ENCODE measurements at regions not wholly inside any gene's neighbourhood (a gene's known extent, or its start where the extent isn't known, plus 50 kb on each side); places are given as distances from the start of the nearest gene placed in this dataset.

DNA sequence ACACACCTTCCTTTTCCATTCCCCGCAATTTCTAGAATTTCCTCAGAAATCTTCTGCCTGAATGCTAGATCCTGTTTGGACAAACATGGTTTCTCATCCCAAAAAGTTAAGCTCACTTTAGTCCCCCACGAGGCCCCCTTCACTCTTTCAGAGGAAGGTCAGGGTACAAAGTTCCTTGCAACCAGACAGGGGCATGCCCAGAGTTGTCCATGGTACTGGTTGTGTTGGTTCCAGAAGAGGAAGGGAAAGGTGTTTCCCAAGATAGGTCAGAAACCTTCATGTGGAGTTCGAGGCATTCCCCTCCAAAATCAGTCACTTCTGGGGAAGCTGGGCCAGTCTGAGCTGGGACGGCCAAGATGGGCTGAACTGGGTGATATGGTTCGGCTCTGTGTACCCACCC lies 167.6 kb upstream of the MAFB start:
- TF ChIP-seq, protein P1, sequence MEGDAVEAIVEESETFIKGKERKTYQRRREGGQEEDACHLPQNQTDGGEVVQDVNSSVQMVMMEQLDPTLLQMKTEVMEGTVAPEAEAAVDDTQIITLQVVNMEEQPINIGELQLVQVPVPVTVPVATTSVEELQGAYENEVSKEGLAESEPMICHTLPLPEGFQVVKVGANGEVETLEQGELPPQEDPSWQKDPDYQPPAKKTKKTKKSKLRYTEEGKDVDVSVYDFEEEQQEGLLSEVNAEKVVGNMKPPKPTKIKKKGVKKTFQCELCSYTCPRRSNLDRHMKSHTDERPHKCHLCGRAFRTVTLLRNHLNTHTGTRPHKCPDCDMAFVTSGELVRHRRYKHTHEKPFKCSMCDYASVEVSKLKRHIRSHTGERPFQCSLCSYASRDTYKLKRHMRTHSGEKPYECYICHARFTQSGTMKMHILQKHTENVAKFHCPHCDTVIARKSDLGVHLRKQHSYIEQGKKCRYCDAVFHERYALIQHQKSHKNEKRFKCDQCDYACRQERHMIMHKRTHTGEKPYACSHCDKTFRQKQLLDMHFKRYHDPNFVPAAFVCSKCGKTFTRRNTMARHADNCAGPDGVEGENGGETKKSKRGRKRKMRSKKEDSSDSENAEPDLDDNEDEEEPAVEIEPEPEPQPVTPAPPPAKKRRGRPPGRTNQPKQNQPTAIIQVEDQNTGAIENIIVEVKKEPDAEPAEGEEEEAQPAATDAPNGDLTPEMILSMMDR (IDR thresholded peaks at IDR 0.05; ENCODE audit: poor library complexity), result no peak
- TF ChIP-seq EZH2 (IDR thresholded peaks at IDR 0.05; ENCODE audit: borderline replicate concordance), result no peak

All from hepatocyte (in vitro differentiated cells).